HG03354 (cell line): ENCODE measurements at regions not wholly inside any gene's neighbourhood (a gene's known extent, or its start where the extent isn't known, plus 50 kb on each side); places are given as distances from the start of the nearest gene placed in this dataset.
A peak's percentile ranks its signal among the peaks of the same experiment; 100 is the strongest.

Experiments used
- ATAC-seq: cut with Tn5 transposase; IDR thresholded peaks from one replicate; pipeline ENCODE4 v1.9.1; 2021; ENCODE audit warnings: mild to moderate bottlenecking; ENCODE audit not compliant: unreplicated experiment, poor library complexity, severe bottlenecking

- ATAC-seq, result peak; percentile 78
Measured at GRCh38 chr13:33757713-33758112, 60.2 kb upstream of the RFC3 start.

GRCh38 chr13:33758113-33758512 is 59.8 kb upstream of the RFC3 start:
- peak; percentile 74 for ATAC-seq

- no peak for ATAC-seq
Measured at GRCh38 chr13:33761740-33762139, 56.2 kb upstream of the RFC3 start.

- ATAC-seq, result no peak
Measured at GRCh38 chr13:33763021-33763420, 54.9 kb upstream of the RFC3 start.

GRCh38 chr13:33764716-33765115 is 53.2 kb upstream of the RFC3 start:
- ATAC-seq, result no peak

GRCh38 chr13:33766329-33767123 is 51.4 kb upstream of the RFC3 start:
- ATAC-seq, result no peak

- ATAC-seq, result no peak
Measured at GRCh38 chr13:33767140-33767539, 50.8 kb upstream of the RFC3 start.
